T-helper 9 cell (primary cell): ENCODE measurements at regions not wholly inside any gene's neighbourhood (a gene's known extent, or its start where the extent isn't known, plus 50 kb on each side); places are given as distances from the start of the nearest gene placed in this dataset.

Experiments
- DNase-seq: peaks from one replicate; pipeline ENCODE4 v3.0.0-alpha.2; 2020

- no peak for DNase-seq
Measured at GRCh38 chr15:77749998-77750540, 117.4 kb upstream of the LINGO1 start.

- no peak for DNase-seq
Measured at GRCh38 chr15:77749236-77749997, 116.7 kb upstream of the LINGO1 start.

- DNase-seq, result no peak
Measured at GRCh38 chr15:77748078-77749064, 115.7 kb upstream of the LINGO1 start.

- no peak for DNase-seq
Measured at GRCh38 chr15:77747175-77748077, 114.7 kb upstream of the LINGO1 start.

- no peak for DNase-seq
Measured at GRCh38 chr15:77746254-77747174, 113.8 kb upstream of the LINGO1 start.

GRCh38 chr15:77744398-77744797, 111.7 kb upstream of the LINGO1 start:
- DNase-seq, result no peak

- no peak for DNase-seq
Measured at GRCh38 chr15:77742570-77742969, 109.9 kb upstream of the LINGO1 start.

- DNase-seq, result no peak
Measured at GRCh38 chr15:77742127-77742526, 109.4 kb upstream of the LINGO1 start.

GRCh38 chr15:77741106-77741505, 108.4 kb upstream of the LINGO1 start:
- no peak for DNase-seq

GRCh38 chr15:77739591-77740378, 107.1 kb upstream of the LINGO1 start:
- no peak for DNase-seq

- DNase-seq, result no peak
Measured at GRCh38 chr15:77738441-77739302, 106.0 kb upstream of the LINGO1 start.

GRCh38 chr15:77738038-77738370, 105.3 kb upstream of the LINGO1 start:
- DNase-seq, result no peak

- DNase-seq, result no peak
Measured at GRCh38 chr15:77737238-77738037, 104.7 kb upstream of the LINGO1 start.

- no peak for DNase-seq
Measured at GRCh38 chr15:77734306-77734705, 101.6 kb upstream of the LINGO1 start.

- no peak for DNase-seq
Measured at GRCh38 chr15:77733579-77734300, 101.0 kb upstream of the LINGO1 start.

GRCh38 chr15:77732514-77733335, 100.0 kb upstream of the LINGO1 start:
- DNase-seq, result no peak

- no peak for DNase-seq
Measured at GRCh38 chr15:77731945-77732344, 99.2 kb upstream of the LINGO1 start.
